ENCODE measurements at regions not wholly inside any gene's neighbourhood (a gene's known extent, or its start where the extent isn't known, plus 50 kb on each side); places are given as distances from the start of the nearest gene placed in this dataset.

DNA sequence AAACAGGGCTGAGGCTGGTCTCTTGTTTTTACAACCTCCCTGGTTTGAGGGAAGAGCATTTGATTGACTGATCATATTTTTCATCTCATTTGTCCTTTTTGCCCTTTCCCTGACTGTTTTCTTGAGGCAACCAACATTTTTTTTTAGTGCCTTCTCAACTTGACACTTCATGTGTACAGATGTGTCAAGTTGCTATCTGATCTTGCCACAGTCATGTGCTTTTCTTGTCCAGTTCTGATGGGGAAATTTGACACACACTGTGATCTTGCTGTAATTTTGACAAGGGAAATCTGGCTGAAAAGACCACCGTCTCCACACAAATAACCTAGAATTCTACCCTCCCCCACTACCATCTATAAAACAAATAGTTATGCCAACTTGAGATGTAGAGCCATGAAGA, 329.6 kb downstream of the KCTD12 start:
- CTCF ChIA-PET: no interaction called here
- Histone ChIP-seq H3K4me1 (ENCODE audit: control insufficient read depth in 1 of 2, insufficient read depth in 2 of 2, low read depth in 1 of 2, low read length in 1 of 2) (no peaks in the 10 kb centered on the region), H3K9me3 (no peaks in the 10 kb centered on the region), H2AFZ (ENCODE audit: low read depth) (no peak overlapping the region), H3K4me3 (ENCODE audit: low read depth in 2 of 2, low read length in 1 of 2) (no peak overlapping the region), H3K36me3 (replicated peaks in 1 of 2; ENCODE audit: control insufficient read depth in 1 of 2, insufficient read depth in 2 of 2, low read length in 1 of 2) (no peaks in the 10 kb centered on the region), H3K79me2 (ENCODE audit: insufficient read depth) (no peaks in the 10 kb centered on the region), H3K27me3 (ENCODE audit: insufficient read depth) (no peaks in the 10 kb centered on the region), H4K20me1 (ENCODE audit: insufficient read depth) (no peaks in the 10 kb centered on the region), H3K4me2 (no peak overlapping the region), H3F3A (replicated peaks; ENCODE audit: insufficient read depth) (no peaks in the 10 kb centered on the region), H3K9ac (no peak overlapping the region), H3K9me2 (no peaks in the 10 kb centered on the region), H3K27ac (ENCODE audit: low read depth in 2 of 2, low read length in 1 of 2) (no peak overlapping the region)
- TF ChIP-seq MEF2A (IDR thresholded peaks at IDR 0.05; ENCODE audit: borderline replicate concordance, low read depth) (no peak), CHD2 (IDR thresholded peaks at IDR 0.05; ENCODE audit: low read length, partially characterized antibody) (no peak), NFIC (IDR thresholded peaks at IDR 0.05; ENCODE audit: borderline replicate concordance) (no peak), ELF1 (IDR thresholded peaks at IDR 0.05) (no peak), RXRA (IDR thresholded peaks at IDR 0.05; ENCODE audit: borderline replicate concordance, low read depth) (no peak), EZH2phosphoT487 (IDR thresholded peaks at IDR 0.05; ENCODE audit: borderline replicate concordance, low read depth) (no peak), NRF1 (IDR thresholded peaks at IDR 0.05; ENCODE audit: low read depth, low read length) (no peak)
- TF ChIP-seq, protein P1, sequence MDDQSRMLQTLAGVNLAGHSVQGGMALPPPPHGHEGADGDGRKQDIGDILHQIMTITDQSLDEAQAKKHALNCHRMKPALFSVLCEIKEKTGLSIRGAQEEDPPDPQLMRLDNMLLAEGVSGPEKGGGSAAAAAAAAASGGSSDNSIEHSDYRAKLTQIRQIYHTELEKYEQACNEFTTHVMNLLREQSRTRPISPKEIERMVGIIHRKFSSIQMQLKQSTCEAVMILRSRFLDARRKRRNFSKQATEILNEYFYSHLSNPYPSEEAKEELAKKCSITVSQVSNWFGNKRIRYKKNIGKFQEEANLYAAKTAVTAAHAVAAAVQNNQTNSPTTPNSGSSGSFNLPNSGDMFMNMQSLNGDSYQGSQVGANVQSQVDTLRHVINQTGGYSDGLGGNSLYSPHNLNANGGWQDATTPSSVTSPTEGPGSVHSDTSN (IDR thresholded peaks at IDR 0.05): no peak
- TF ChIP-seq, protein P2, sequence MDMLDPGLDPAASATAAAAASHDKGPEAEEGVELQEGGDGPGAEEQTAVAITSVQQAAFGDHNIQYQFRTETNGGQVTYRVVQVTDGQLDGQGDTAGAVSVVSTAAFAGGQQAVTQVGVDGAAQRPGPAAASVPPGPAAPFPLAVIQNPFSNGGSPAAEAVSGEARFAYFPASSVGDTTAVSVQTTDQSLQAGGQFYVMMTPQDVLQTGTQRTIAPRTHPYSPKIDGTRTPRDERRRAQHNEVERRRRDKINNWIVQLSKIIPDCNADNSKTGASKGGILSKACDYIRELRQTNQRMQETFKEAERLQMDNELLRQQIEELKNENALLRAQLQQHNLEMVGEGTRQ (IDR thresholded peaks at IDR 0.05; ENCODE audit: borderline replicate concordance, low read depth, low read length): no peak
- 47% methylated on average over 1 of the region's 1 CpG for WGBS (ENCODE audit: low lambda C conversion rate)
- POLR2A ChIA-PET: no interaction called here
- DNase-seq: no peak

DNA sequence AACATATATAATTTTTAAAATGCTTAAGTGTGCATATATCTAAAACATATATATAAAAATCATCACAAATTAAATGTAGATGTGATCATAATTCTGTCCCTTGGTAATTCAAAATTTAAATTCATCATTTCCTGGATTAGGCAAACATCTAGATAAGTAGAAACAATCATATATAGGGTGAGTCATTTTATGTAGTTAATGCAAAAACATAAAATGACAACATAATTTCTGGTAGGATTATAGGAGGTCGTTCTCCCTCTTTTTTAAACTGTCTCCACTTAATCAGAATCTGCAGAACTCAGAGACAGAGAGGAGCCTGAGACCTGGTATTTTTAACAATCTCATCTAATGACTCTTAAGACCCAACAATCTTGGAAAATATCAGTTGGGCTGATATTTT, 333.4 kb downstream of the KCTD12 start:
- Histone ChIP-seq H3K9me3 (no peaks in the 10 kb centered on the region), H3K9me2 (no peaks in the 10 kb centered on the region), H4K20me1 (ENCODE audit: insufficient read depth) (no peaks in the 10 kb centered on the region), H3K36me3 (replicated peaks in 1 of 2; ENCODE audit: control insufficient read depth in 1 of 2, insufficient read depth in 2 of 2, low read length in 1 of 2) (no peaks in the 10 kb centered on the region), H3K9ac (no peak overlapping the region), H3K27me3 (ENCODE audit: insufficient read depth) (no peaks in the 10 kb centered on the region), H3K4me1 (ENCODE audit: control insufficient read depth in 1 of 2, insufficient read depth in 2 of 2, low read depth in 1 of 2, low read length in 1 of 2) (no peaks in the 10 kb centered on the region), H3K4me2 (no peak overlapping the region), H3K79me2 (ENCODE audit: insufficient read depth) (no peaks in the 10 kb centered on the region), H3F3A (replicated peaks; ENCODE audit: insufficient read depth) (no peaks in the 10 kb centered on the region), H3K4me3 (ENCODE audit: low read depth in 2 of 2, low read length in 1 of 2) (no peak overlapping the region), H2AFZ (ENCODE audit: low read depth) (no peak overlapping the region), H3K27ac (ENCODE audit: low read depth in 2 of 2, low read length in 1 of 2) (no peak overlapping the region)
- TF ChIP-seq TCF12 (IDR thresholded peaks at IDR 0.05) (no peak), SIN3A (IDR thresholded peaks at IDR 0.05; ENCODE audit: borderline replicate concordance, low read depth, low read length) (no peak), NRF1 (IDR thresholded peaks at IDR 0.05; ENCODE audit: low read depth, low read length) (no peak), JUND (IDR thresholded peaks at IDR 0.05) (no peak), GATA2 (CRISPR knock-in tag; IDR thresholded peaks at IDR 0.05) (no peak)
- TF ChIP-seq, protein P3, sequence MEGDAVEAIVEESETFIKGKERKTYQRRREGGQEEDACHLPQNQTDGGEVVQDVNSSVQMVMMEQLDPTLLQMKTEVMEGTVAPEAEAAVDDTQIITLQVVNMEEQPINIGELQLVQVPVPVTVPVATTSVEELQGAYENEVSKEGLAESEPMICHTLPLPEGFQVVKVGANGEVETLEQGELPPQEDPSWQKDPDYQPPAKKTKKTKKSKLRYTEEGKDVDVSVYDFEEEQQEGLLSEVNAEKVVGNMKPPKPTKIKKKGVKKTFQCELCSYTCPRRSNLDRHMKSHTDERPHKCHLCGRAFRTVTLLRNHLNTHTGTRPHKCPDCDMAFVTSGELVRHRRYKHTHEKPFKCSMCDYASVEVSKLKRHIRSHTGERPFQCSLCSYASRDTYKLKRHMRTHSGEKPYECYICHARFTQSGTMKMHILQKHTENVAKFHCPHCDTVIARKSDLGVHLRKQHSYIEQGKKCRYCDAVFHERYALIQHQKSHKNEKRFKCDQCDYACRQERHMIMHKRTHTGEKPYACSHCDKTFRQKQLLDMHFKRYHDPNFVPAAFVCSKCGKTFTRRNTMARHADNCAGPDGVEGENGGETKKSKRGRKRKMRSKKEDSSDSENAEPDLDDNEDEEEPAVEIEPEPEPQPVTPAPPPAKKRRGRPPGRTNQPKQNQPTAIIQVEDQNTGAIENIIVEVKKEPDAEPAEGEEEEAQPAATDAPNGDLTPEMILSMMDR (IDR thresholded peaks at IDR 0.05): no peak
- 33% methylated on average over 1 of the region's 1 CpG for WGBS (ENCODE audit: low lambda C conversion rate)
- ChIA-PET POLR2A (no interaction called here), CTCF (no interaction called here)
- DNase-seq: no peak
